MV-4-11 (cell line): ENCODE measurements at regions not wholly inside any gene's neighbourhood (a gene's known extent, or its start where the extent isn't known, plus 50 kb on each side); places are given as distances from the start of the nearest gene placed in this dataset.
"Not testable (repeated sequence)": the region's sequence is repeated elsewhere in the genome, so short reads cannot be mapped to it uniquely, and the experiment has no call there.

Experiments
- DNase-seq: peaks from one replicate; lab custom pipeline; 2025; lab: John Stamatoyannopoulos, UW

DNA sequence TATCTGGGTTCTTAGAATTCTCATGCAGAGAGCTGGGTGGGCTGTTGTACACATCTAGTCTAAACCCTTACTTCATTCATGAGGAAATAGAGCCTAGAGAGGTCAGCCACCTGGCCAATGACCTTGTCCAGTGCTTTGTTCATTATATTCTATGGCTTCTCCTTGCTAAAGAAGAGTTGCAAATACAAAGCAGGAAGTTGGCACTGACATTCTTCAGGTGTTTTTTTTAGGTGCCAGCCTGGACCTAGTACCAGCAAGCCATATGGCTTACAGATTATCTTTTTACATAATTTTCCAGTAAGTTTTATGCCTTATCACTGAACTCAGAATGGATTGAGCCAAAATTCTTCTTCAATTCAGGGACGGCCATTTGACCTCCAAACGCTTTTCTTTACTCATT, 54.7 kb upstream of the PGM2 start:
- no peak for DNase-seq

DNA sequence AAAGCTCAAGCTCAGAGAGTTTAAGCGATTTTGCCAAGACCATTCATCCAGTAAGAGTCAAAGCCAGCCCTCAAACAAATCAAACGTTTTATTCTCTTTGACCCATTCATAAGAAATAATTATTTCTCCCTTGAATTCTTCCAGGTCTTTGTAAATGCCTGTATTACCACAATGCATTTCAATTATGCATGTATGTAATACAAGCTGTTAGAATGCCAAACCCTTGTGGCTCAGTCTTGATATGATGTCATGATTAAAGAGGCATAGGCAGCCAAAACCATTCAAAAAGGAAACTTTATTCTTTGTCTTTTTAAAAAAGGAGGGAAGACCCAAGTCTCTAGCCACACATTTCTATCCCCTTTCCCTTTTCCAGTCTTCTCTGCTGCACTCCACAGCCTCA, 56.5 kb upstream of the PGM2 start:
- DNase-seq = no peak

DNA sequence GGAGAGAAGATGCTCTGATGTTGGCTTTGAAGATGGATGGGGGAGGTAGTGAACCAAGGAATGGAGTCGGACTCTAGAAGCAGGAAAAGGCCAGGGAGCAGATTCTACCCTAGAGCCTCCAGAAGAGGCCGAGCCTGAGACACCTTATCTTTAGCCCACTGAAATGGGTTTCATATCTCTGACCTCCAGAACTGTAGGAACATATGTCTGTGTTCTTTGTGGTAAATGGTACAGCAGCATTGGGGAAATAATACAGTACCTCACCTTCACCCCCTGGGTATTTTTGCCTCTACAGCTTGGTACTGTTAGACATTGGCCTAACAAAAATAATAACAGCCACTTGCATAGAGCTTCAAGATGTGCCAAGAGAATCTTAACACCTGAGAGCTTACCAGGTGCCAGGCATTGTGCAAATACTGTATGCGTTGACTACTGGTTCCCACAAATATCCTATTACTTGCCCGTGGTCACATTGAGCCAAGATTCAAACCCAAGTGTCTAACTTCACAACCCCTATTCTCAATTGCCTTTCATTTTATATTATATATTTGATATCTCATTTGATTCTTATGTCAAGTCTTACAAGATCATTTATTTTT, 57.0 kb upstream of the PGM2 start:
- no peak for DNase-seq

DNA sequence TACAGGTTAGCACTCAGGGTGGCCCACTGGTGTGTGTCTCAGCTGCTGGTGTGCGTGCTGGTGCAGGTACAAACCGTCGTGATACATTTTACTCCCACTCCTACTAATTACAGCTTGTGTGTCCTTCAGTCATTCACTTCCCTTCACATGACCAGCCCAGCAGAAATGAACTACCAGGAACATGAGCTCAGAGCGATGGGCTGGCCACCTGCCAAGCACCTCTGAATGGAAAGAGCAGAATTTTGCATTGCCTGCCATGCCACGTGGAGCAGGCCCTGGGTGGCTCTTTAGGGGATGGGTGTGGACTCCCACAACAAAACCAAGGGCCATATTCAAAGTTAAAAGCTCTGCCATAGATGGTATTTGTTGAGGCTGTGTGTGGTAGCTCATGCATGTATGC, 58.9 kb upstream of the PGM2 start:
- no peak for DNase-seq

DNA sequence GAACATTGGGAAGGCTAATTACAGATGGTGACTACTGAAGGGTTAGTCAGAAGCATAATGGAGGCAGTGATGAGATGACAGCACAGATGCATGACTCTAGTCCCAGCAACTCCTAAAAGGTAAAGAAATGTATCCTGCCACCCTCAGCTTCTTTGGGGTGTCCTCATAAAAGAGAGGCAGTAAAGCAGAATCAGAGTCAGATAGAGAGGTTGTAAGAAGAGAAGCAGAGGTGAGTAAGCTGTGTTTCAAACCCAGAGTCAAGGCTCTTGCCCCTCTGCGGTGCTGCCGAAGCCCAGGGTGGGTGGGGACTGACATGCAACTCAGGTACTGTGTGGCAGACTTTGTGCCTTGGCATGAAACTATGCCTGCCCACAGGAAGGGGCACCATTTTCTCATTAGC, 59.5 kb upstream of the PGM2 start:
- no peak for DNase-seq

DNA sequence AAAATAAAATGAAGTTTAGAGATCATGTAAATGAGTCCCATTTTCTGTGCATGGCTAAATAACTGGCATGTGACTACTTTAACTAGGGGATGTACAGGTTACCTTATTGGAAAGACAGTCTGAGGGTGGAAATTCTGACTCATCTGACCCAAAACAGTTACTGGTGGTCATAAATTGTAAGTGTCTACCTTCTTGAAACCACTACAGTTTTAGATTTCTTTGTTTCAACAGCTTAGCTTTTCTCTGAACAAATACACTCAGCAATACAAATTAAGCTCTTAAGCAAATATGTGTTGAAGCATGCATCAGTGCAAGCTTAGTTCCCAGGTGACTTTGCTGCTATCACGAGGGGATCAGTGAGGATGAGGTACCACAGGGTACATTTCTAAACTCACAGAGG, 60.7 kb upstream of the PGM2 start:
- DNase-seq = peak; percentile 15

DNA sequence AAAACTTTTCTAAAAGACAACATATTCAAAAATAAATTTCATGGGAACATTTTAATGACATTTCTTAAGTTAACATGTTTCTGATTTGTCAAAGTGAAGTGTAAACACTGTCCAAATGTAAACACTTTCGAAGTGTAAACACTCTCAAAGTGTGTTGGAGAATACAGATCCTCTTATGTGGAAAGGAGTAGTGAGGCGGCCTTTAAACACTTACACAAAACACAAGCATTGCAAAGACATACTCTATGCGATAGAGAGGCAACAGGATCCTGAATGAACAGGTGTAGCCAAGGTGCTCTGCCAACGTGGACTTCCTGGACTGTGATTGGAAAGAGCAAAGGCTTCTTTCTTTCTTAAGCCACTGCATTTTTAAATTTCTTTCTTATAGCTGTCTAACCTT, 62.7 kb upstream of the PGM2 start:
- no peak for DNase-seq

DNA sequence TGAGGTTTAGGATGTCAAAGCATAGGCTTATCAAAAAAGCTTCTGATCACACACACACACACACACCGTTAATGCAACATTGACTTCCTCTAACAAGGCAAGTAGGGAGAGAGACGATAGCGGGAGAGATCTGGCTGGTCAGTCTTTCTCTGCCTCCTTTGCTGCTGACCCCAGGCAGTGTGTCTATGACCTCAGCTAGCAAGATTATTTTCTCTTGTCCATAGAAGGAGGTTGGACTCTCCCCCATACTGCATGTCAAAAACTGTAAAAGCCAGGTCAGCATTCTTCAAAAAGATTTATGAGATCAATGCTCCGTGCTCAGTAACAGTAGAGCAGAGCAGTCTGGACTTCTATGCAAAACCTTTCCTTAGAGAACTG, 63.5 kb upstream of the PGM2 start:
- no peak for DNase-seq

DNA sequence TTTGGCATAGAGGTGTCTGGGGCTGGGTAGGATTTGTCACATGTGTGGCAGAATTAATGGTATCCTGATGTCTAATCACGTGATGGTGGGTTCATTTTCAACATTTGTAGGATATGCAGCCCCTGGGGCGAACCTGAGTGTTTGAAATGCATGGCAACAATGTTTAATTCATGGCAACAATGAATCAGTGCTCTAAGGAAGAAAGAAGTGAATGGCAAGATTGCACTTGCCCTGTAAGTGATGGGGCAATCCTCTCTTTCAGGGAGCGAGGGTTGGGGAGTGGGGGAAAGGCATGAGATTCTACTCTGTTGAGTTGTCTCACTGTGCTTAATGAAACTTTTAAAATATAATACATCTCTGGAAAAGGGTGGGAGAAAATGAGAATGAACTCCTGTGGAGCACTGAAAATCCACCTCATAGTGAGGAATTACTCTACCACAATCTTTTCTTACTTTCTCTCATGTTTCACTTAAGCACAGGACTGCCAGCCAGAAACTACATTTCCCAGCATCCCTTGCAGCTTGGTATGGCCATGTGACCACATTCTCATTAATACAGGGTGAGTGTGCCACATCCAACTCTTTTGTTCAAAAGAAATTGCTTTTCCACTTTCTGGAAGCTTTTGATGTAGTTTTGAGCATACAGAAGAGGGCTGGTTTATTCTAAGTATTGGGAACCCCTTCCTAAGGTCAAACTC, 64.0 kb upstream of the PGM2 start:
- peak; percentile 13 for DNase-seq

DNA sequence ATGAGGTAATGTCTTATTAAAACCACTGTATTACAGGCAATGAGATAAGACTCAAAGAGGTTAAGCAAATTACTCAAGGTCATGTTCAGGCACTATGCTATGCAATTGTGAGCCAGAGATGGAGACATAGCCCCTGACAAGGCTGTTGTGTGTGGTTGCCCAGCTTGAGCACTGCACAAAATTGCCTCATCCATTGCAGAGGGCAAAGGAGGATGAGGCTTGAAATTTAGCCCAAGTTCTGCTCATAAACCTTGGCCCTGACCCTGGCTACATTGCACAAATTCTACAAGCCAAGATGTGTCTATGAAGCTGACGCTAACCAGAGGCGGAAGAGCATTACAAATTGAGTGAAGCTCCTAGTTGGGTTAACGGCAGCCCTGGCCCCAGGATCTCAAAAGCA, 65.6 kb upstream of the PGM2 start:
- DNase-seq = peak; percentile 40

DNA sequence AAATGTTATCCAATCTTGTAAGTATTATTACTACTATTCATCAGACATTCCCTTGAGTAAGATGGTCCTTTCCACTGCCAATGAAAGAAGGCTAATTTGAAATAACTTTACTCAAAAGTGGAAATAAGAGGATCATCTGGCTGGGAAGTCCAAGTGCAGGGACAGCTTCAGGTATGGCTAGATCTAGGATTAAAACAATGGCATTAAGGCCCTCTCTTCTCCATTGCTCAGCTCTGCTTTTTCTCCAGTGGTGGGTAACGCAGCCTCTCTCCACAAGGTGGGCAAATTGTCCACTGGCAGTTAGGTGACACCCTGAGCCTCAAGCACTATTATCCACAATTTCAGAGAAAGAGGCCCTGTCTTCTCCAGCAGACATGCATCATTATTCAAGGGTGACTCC, 66.7 kb upstream of the PGM2 start:
- no peak for DNase-seq

DNA sequence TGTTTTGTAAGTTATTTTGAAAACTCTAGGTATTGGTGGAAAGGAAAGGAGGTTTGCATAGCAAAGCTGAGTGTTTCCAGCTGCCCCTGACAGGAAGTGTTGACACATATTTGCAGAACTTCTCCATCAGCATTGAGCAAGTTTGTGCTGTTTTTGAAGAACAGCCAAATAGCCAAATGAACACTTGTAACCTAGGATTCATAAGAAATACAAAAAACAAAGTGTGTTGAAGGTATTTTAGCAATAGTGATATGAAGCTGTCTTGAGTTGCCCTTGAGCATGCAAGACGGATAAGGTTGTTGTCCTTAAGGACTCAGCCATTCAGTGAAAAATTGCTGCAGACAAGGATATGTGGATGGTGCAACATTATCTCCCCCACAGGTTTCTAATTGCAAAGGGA, 68.3 kb upstream of the PGM2 start:
- peak; percentile 92 for DNase-seq

DNA sequence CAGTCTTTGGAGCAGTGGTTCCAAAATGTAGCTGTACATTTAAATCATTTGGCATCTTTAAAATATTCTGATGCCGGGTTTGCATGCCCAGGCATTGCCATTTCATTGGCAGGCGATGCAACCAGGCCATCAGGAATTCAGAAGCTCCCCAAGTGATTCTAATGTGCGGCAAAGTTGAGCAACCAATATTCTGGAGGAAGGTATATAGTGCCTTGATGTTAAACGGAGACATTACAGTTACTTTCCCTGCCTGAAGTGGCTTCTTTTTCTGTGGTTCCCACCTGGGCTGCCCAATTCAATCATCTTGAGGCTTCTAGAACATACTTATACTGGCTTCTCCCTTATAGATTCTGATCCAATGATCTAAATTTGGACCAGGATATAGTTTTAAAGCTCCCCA, 68.7 kb upstream of the PGM2 start:
- peak; percentile 61 for DNase-seq

DNA sequence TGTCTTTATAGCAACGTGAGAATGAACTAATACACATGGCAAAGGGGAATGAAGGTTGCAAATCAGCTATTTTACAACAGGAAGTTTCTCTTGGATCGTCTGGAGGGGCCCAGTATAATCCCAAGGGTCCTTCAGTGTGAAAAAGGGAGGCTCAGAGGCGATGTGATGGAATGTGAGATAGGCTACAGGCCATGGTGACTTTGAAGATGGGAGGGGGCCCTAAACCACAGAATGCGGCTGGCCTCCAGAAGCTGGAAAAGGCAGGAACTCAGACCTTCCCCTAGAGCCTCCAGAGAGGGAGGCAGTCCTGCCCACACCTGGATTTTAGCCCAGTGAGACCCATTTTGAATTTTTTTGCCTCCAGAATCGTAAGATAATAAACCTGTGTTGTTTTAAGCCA, 69.4 kb upstream of the PGM2 start:
- no peak for DNase-seq

DNA sequence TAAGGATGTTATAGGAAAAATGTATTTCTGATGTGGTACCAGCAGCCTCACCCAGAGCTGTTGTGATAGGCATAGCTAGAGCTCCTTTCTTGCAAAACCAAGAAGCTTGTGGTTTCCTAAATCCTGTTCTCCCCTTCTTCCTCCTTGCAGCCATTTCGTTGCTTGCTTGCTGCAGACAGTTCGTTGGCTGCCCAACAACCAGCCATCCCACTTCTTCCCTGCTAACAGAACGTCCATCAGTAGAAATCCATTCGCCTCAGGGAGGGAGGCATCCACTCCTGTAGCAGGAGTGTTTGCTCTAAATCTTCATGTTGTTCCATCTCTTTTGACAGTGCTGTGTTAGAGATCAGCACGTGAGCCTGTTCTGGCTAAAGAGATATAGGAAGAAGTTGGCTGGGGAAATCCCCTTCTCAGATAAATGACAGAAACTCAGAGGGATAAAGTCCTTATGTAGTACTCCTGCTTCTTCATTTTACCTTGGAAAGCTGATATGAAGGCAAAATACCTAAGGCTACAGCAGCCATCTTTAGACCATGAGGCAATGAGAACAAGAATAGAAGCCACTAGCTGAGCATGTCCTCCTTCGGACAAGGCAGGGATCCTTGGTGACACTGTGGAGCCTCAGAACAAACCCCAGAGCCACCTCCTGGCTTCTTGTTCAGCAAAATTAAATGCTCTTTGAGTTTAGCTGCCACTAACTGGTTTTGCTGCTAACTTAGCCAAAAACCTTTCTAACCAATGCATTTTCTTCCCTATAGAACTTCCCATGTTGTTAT, 68.4 kb upstream of the RELL1 start:
- DNase-seq = peak; percentile 80

DNA sequence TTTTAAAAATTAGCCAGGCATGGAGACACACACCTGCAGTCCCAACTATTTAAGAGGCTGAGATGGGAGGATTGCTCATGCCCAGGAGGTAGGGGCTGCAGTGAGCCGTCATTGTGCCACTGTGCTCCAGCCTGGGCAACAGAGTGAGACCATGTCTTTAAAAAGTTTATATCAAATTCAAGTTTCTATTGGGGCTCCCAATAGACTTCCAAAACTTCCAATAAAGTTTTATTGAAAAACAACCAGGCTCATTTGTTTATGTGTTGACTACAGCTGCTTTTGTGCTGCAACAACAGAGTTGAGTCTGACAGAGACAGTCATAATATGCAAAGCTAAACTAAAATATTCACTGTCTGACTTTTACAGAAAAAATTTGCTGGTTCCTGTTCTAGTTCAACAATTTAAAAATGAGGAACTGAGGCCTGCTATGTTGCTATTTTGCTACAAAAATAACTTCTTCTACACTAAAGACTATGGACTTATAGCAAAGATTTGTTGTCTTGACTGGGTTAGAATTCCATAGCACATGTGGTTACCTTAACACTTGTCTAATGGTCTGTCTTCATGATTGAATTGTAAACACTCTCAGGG, 63.3 kb upstream of the RELL1 start:
- DNase-seq = peak; percentile 87

DNA sequence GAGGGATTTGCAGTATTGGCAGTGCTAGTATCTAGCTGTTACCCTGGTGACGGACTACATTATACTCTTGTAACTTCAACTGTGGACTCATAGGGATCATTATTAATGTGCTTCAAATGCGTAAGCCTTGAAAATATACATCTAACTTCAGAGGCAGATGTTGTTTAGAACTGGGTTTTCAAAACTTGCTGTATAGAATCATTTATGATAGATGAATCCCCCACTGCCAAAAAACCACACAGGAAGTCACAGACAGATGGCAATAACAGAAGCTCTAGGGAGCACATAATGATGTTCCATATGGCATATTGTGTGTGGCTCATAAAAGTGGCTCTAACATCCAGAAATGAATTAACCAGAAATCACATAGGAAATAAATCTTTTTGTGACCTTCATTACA, 62.3 kb upstream of the RELL1 start:
- DNase-seq = peak; percentile 90

DNA sequence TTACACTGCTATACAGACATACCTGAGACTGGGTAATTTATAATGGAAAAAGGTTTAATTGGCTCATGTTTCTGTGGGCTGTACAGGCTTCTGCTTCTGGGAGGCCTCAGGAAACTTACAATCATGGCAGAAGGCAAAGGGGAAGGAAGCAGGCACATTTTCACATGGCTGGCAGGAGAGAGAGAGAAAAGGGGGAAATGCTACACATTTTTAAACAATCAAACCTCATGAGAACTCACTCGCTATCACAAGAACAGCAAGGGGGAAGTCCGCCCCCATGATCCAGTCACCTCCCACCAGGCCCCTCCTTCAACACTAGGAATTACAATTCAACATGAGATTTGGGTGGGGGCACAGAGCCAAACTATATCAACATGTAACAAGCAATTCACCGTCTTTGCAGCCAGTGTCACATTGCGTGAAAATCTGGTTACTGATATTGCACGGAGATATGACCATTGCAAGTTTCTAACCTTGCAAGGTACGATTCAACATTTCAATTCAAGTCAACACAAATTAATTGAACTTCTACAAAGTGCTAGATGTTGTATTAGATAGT, 61.7 kb upstream of the RELL1 start:
- peak; percentile 46 for DNase-seq

DNA sequence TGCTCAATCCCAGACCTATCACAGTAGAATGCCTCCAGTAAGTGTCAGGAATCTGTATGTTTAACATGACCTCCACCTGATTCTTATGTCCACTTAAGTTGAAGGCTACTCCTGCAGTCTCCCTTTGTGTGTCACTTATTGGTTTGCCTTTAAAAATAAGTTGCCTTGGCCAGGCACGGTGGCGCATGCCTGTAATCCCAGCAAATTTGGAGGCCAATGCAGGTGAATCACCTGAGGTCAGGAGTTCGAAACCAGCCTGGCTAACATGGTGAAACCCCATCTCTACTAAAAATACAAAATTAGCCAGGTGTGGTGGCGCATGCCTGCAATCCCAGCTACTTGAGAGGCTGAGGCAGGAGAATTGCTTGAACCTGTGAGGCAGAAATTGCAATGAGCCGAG, 60.7 kb upstream of the RELL1 start:
- not testable (repeated sequence) for DNase-seq

DNA sequence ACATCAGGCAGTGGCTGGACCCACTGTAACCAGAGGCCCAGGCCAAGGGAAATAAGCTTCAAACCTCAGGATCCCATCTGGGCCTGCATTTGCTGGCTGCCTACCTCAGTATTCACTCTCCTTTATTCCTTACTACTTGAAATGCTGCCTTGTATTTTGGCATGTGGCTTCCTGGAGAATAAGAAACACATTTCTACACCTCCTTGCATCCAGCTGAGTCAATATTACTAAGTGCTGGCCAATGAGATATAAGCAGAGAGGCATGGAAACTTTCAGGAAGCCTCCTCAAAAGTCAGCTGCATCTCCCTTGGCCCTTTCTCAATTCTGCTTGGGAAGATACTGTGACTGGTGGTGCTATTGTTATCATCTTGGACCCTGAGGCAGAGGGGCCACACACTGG, 59.8 kb upstream of the RELL1 start:
- DNase-seq = no peak

DNA sequence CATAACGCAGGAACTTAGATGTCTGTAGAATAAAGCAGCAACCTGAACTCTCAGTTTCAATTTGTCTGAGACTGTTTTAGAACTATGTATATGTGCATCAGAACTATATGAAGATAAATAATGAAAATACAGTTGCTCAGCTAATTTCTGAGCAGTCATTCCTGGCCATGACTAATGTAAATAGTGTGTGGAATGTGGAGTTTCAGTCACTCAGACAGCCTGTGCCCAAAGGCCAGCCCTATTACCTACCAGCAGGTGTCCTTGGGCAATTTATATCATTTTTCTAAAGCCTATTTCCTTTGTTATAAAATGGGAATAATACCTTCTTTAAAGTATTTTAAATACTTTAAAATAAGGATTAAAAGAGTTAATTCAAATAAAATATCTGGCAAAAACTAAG, 56.0 kb upstream of the RELL1 start:
- no peak for DNase-seq

DNA sequence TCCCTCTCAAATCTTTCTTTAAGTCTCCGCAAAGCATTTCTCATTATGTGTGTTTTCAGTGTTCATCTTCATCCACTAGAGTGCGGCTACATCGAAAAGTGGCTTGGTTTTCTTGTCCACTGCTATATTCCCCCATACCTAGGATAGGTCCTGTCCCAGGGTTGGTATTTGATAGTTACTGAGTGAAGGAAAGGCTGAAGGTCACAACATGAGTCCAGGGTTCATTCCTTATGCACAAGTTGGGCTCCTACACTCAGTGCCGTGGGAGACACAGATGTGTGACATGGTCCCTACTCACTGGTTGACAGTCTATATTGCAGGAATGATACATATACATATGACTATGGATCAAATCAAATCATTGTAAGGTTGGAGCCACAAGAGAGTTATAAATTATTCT, 55.4 kb upstream of the RELL1 start:
- no peak for DNase-seq

DNA sequence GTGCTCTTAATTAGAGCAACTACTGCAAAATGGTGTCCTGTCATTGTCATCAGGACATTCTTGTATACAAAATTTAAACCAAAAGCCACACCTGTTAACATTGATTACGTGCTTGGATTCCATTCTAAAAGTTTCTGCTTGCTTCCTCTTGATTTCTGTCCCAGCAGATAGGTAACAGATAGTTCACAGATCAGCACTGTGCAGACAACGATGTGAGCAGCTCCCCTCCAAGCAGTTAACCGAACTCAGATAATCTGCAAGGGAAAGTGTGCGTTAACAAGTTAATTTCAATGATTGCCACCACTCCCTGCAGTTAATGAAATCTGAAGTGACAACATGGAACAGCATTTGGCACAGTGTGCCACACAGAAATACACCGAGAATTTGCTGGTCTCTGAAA, 54.4 kb upstream of the RELL1 start:
- DNase-seq = no peak
